Mucosa of descending colon (tissue), 3 donors: ENCODE measurements at regions not wholly inside any gene's neighbourhood (a gene's known extent, or its start where the extent isn't known, plus 50 kb on each side); places are given as distances from the start of the nearest gene placed in this dataset.

ENCODE experiments used
- ATAC-seq: fragments of 200-7000 bp; cut with Tn5 transposase; one replicate; pipeline ENCODE4 v1.9.1; 2020; ENCODE audit warnings: mild to moderate bottlenecking, moderate library complexity
- DNase-seq, 3 donors: peaks; one replicate each; pipeline ENCODE4 v3.0.0-alpha.2; 2020
- H3K36me3 ChIP-seq: fragments of 200-600 bp; one replicate; pipeline ENCODE4 v1.8.0; 2021; ENCODE audit warnings: low read depth, mild to moderate bottlenecking
- H3K4me1 ChIP-seq: fragments of 200-600 bp; one replicate; pipeline ENCODE4 v1.8.0; 2021; ENCODE audit warnings: low read depth, mild to moderate bottlenecking
- H3K4me3 ChIP-seq: fragments of 200-600 bp; one replicate; pipeline ENCODE4 v1.8.0; 2021; ENCODE audit warnings: mild to moderate bottlenecking
- H3K9me3 ChIP-seq: fragments of 200-600 bp; one replicate; pipeline ENCODE4 v1.8.0; 2021; ENCODE audit warnings: mild to moderate bottlenecking
- CTCF ChIP-seq: fragments of 200-600 bp; IDR thresholded peaks from one replicate; pipeline ENCODE4 v1.8.0; 2022; ENCODE audit warnings: antibody characterized with exemption, mild to moderate bottlenecking
- intact Hi-C, 2 donors: fragments of 100-400 bp; cut with DNase I in 1 of 2; cut with micrococcal nuclease in 1 of 2; formaldehyde crosslinking; loops; one replicate each; pipeline versions ENCODE4 v1.11.0 to v1.11.1; 2022; cut with DNase I, micrococcal nuclease
- donor health status: DM: no; HTN: no; CAD: no; lungs with moderate emphysema.
- donor health status: DM: no; HTN: no; CAD: no.
- donor health status: DM: no; HTN: yes; CAD: no.

- no peak for DNase-seq
- no peak for TF ChIP-seq CTCF
- Histone ChIP-seq H3K4me1 (no peaks in the 10 kb centered on the region), H3K9me3 (peaks cover 2% of the 10 kb centered on the region), H3K4me3 (no peak overlapping the region), H3K36me3 (no peaks in the 10 kb centered on the region)
- ATAC-seq = no peak
- intact Hi-C loops = no loop called here
Measured at GRCh38 chr4:128371876-128372275, 84.3 kb upstream of the PGRMC2 start.

- TF ChIP-seq CTCF = no peak
- Histone ChIP-seq H3K4me1 (no peaks in the 10 kb centered on the region), H3K36me3 (no peaks in the 10 kb centered on the region), H3K9me3 (no peaks in the 10 kb centered on the region), H3K4me3 (no peak overlapping the region)
- intact Hi-C loops = no loop called here
- ATAC-seq = no peak
- no peak for DNase-seq
Measured at GRCh38 chr4:128371001-128371777, 83.6 kb upstream of the PGRMC2 start.

- no peak for ATAC-seq
- intact Hi-C loops = no loop called here
- no peak overlapping the region for H3K4me3 ChIP-seq
- no peaks in the 10 kb centered on the region for H3K36me3 ChIP-seq
- TF ChIP-seq CTCF = no peak
- DNase-seq = no peak
- no peaks in the 10 kb centered on the region for H3K4me1 ChIP-seq
- H3K9me3 ChIP-seq = no peaks in the 10 kb centered on the region
Measured at GRCh38 chr4:128366212-128366611, 78.6 kb upstream of the PGRMC2 start.

- no peak for ATAC-seq
- DNase-seq = no peak
- Histone ChIP-seq H3K36me3 (no peaks in the 10 kb centered on the region), H3K4me3 (no peak overlapping the region), H3K4me1 (no peaks in the 10 kb centered on the region), H3K9me3 (no peaks in the 10 kb centered on the region)
- no peak for TF ChIP-seq CTCF
- intact Hi-C loops = no loop called here
Measured at GRCh38 chr4:128364565-128364964, 77.0 kb upstream of the PGRMC2 start.

- no peaks in the 10 kb centered on the region for H3K9me3 ChIP-seq
- no peaks in the 10 kb centered on the region for H3K36me3 ChIP-seq
- DNase-seq = no peak
- H3K4me1 ChIP-seq = no peaks in the 10 kb centered on the region
- intact Hi-C loops = no loop called here
- TF ChIP-seq CTCF = no peak
- no peak overlapping the region for H3K4me3 ChIP-seq
- no peak for ATAC-seq
Measured at GRCh38 chr4:128363966-128364365, 76.4 kb upstream of the PGRMC2 start.

GRCh38 chr4:128362760-128363159 lies 75.1 kb upstream of the PGRMC2 start:
- intact Hi-C loops = no loop called here
- Histone ChIP-seq H3K4me3 (no peak overlapping the region), H3K36me3 (no peaks in the 10 kb centered on the region), H3K9me3 (no peaks in the 10 kb centered on the region), H3K4me1 (no peaks in the 10 kb centered on the region)
- ATAC-seq (no peak), DNase-seq (no peak)
- TF ChIP-seq CTCF = no peak
